AG04449 (cell line): ENCODE measurements at regions not wholly inside any gene's neighbourhood (a gene's known extent, or its start where the extent isn't known, plus 50 kb on each side); places are given as distances from the start of the nearest gene placed in this dataset.
"Not testable (repeated sequence)": the region's sequence is repeated elsewhere in the genome, so short reads cannot be mapped to it uniquely, and the experiment has no call there.

ENCODE experiments used
- CTCF ChIA-PET: fragments of 350-600 bp; formaldehyde crosslinking; extraction: SDS; loops from one replicate; lab custom pipeline; 2021; ENCODE audit warnings: antibody characterized with exemption; lab: Yijun Ruan, JAX
- POLR2A ChIA-PET: fragments of 400-600, 350-600 bp; formaldehyde crosslinking; extraction: SDS; loops from one replicate; lab custom pipeline; 2020; ENCODE audit warnings: antibody characterized with exemption, inconsistent platforms; lab: Yijun Ruan, JAX
- DNase-seq: peaks from one replicate; pipeline ENCODE4 v3.0.0-alpha.2; 2010; ENCODE audit warnings: low read depth, low spot score
- H3K4me3 ChIP-seq: 2 replicates; pipeline ENCODE4 v1.5.1; 2011; ENCODE audit warnings: low read depth, mild to moderate bottlenecking, control low read depth, low read length
- TF ChIP-seq, protein P1 (sequence below): IDR thresholded peaks from one replicate; pipeline ENCODE4 v1.5.1; 2011; ENCODE audit warnings: mild to moderate bottlenecking, moderate library complexity, low read length, control low read depth, inconsistent platforms; ENCODE audit not compliant: insufficient read depth; ENCODE audit errors: missing control alignments

DNA sequence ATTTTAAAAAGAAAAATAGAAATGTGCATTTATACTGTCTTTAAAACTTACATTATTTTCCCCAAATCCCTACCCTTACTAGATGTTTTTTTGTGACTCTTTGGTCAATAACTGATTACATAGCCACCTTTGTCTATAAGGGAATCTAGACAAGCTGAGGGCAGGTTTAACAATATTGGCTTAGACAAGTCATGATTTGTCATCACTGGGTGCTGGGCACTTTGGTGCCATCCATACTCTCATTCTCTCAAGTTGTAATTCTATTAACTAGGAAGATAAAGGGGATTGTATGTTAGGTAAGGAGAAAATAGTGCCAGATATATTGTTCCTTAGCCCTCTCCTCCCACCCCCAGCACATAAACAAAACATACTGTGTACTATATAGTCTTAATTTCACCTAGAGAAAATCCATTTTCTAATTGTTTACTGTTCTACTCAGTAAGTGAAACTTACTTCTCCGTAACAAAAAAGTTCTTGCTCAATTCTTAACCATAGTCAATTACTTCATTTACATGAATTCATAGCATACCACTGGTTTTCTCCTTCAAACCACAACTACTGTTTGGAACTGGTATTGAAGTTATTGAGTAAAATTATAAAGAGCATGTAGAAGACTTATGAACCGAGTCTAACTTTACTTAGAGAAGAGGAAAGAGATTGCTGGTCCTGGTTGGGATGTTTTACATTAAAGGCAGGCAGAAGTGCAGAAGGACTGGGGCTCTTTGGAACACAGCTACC lies 877.1 kb downstream of the PDCD6IP start:
- TF ChIP-seq, protein P1, sequence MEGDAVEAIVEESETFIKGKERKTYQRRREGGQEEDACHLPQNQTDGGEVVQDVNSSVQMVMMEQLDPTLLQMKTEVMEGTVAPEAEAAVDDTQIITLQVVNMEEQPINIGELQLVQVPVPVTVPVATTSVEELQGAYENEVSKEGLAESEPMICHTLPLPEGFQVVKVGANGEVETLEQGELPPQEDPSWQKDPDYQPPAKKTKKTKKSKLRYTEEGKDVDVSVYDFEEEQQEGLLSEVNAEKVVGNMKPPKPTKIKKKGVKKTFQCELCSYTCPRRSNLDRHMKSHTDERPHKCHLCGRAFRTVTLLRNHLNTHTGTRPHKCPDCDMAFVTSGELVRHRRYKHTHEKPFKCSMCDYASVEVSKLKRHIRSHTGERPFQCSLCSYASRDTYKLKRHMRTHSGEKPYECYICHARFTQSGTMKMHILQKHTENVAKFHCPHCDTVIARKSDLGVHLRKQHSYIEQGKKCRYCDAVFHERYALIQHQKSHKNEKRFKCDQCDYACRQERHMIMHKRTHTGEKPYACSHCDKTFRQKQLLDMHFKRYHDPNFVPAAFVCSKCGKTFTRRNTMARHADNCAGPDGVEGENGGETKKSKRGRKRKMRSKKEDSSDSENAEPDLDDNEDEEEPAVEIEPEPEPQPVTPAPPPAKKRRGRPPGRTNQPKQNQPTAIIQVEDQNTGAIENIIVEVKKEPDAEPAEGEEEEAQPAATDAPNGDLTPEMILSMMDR: no peak
- no peak overlapping the region for H3K4me3 ChIP-seq
- CTCF ChIA-PET: interaction anchor here (1.0 kb wide), 1 partner anchor 8 kb away, joined by 3 read pairs; no protein-coding TSS in a partner anchor
- peak; percentile 4 for DNase-seq
- POLR2A ChIA-PET: no interaction called here

GRCh38 chr3:34676436-34676835 lies 878.0 kb downstream of the PDCD6IP start:
- no peak overlapping the region for H3K4me3 ChIP-seq
- CTCF ChIA-PET: interaction anchor here (1.5 kb wide), 1 partner anchor 793 kb away, joined by 7 read pairs; no protein-coding TSS in a partner anchor
- TF ChIP-seq, protein P1: no peak
- DNase-seq: no peak
- POLR2A ChIA-PET: no interaction called here

- no peak for DNase-seq
- no peak overlapping the region for H3K4me3 ChIP-seq
- ChIA-PET POLR2A (no interaction called here), CTCF (no interaction called here)
- TF ChIP-seq, protein P1: no peak
These were observed 880.1 kb downstream of the PDCD6IP start for GRCh38 chr3:34678575-34678974.

- POLR2A ChIA-PET, CTCF ChIA-PET, DNase-seq, H3K4me3 ChIP-seq: not testable (repeated sequence)
These were observed 880.6 kb downstream of the PDCD6IP start for GRCh38 chr3:34679055-34679454.

GRCh38 chr3:34683851-34684250 lies 885.4 kb downstream of the PDCD6IP start:
- POLR2A ChIA-PET: no interaction called here
- CTCF ChIA-PET: interaction anchor here (0.7 to 6.0 kb wide), 22 partner anchors 9 to 884 kb away, joined by 3 to 165 read pairs (median 5); no protein-coding TSS in a partner anchor
- DNase-seq: no peak
- H3K4me3 ChIP-seq: no peak overlapping the region
- TF ChIP-seq, protein P1: peak; percentile 41

- POLR2A ChIA-PET: no interaction called here
- no peak overlapping the region for H3K4me3 ChIP-seq
- no peak for DNase-seq
- CTCF ChIA-PET: interaction anchor here (0.8 to 6.0 kb wide), 3 partner anchors 427 to 802 kb away, joined by 5 to 165 read pairs (median 43); no protein-coding TSS in a partner anchor
- TF ChIP-seq, protein P1: no peak
These were observed 888.1 kb downstream of the PDCD6IP start for GRCh38 chr3:34686541-34686940.
